Activated T-cell treated with anti-CD3 and anti-CD28 coated beads, Interleukin-2, amount 50 U/mL, for 4 hours (primary cell): ENCODE measurements at regions not wholly inside any gene's neighbourhood (a gene's known extent, or its start where the extent isn't known, plus 50 kb on each side); places are given as distances from the start of the nearest gene placed in this dataset.
"Not testable (repeated sequence)": the region's sequence is repeated elsewhere in the genome, so short reads cannot be mapped to it uniquely, and the experiment has no call there.

Source experiments
- ATAC-seq, 2 donors: fragments of 200-7000 bp; cut with Tn5 transposase; one replicate each; pipeline ENCODE4 v1.10.0; 2021
- DNase-seq: peaks from one replicate; pipeline ENCODE4 v3.0.0-alpha.2; 2020
- H3K27me3 Mint-ChIP-seq: one replicate; pipeline ENCODE4 v1.8.0; 2021; ENCODE audit warnings: low read depth, mixed read lengths
- H3K36me3 Mint-ChIP-seq: one replicate; pipeline ENCODE4 v1.8.0; 2022; ENCODE audit warnings: mixed read lengths; ENCODE audit not compliant: insufficient read depth
- H3K4me1 Mint-ChIP-seq: one replicate; pipeline ENCODE4 v1.8.0; 2021; ENCODE audit warnings: low read depth, mixed read lengths
- H3K4me3 Mint-ChIP-seq: one replicate; pipeline ENCODE4 v1.8.0; 2021; ENCODE audit warnings: mild to moderate bottlenecking, moderate library complexity, mixed read lengths
- H3K9me3 Mint-ChIP-seq: one replicate; pipeline ENCODE4 v1.8.0; 2021; ENCODE audit warnings: mixed read lengths

DNA sequence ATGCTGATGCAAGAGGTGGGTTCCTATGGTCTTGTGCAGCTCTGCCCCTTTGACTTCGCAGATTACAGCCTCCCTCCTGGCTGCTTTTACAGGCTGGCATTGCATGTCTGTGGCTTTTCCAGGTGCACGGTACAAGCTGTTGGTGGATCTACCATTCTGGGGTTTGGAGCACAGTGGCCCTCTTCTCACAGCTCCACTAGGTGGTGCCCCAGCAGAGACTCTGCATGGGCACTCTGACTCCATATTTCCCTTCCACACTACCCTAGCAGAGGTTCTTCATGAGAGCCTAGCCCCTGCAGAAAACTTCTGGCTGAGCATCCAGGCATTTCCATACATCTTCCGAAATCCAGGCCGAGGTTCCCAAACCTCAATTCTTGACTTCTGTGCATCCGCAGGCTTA lies 989.0 kb downstream of the PLA2G4A start:
- Mint-ChIP-seq H3K4me1 (no peaks in the 10 kb centered on the region), H3K4me3 (no peak overlapping the region), H3K27me3 (no peaks in the 10 kb centered on the region), H3K36me3 (no peaks in the 10 kb centered on the region), H3K9me3 (peaks cover 20% of the 10 kb centered on the region)
- no peak for DNase-seq
- no peak for ATAC-seq

DNA sequence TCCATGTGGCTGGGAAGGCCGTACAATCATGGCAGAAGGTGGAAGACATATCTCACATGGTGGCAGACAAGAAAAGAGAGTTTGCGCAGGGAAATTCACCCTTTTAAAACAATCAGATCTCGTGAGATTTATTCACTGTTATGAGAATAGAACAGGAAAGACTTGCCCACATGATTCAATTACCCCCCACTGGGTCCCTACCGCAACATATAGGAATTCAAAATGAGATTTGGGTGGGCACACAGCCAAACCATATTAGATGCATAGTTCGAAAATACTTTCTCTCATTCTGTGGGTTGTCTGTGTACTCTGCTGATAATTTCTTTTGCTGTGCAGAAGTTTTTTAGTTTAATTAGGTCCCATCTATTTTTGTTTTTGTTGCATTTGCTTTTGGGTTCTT lies 990.3 kb downstream of the PLA2G4A start:
- no peaks in the 10 kb centered on the region for H3K4me1 Mint-ChIP-seq

DNA sequence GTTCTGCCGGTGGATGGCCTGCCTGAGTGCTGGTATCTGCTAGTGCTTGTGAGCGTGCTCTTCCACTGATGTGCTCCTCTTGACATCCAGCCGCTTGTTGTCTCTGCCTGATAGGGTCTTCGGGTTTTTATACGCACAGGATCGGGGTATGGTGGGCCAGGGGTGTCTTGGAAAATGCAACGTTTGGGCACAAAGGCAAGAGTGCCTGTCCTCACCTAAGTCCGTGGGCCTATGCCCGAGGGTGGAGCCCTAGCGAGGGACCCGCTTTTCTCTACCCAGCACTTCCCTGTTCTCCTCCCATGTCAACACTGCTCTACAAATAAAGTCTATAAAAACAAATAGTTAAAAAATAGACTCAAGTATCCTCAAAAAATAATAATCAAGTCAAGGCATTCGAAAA lies 1007.8 kb downstream of the PLA2G4A start:
- no peak for DNase-seq
- no peaks in the 10 kb centered on the region for H3K4me1 Mint-ChIP-seq
- H3K36me3 Mint-ChIP-seq = no peaks in the 10 kb centered on the region
- no peak for ATAC-seq
- no peaks in the 10 kb centered on the region for H3K27me3 Mint-ChIP-seq
- no peak overlapping the region for H3K4me3 Mint-ChIP-seq
- H3K9me3 Mint-ChIP-seq = no peaks in the 10 kb centered on the region

More for the DNA sequence above, 990.3 kb downstream of the PLA2G4A start:
- Mint-ChIP-seq H3K27me3 (no peaks in the 10 kb centered on the region), H3K36me3 (no peaks in the 10 kb centered on the region), H3K4me3 (no peak overlapping the region), H3K9me3 (peaks cover 20% of the 10 kb centered on the region)
- ATAC-seq (no peak), DNase-seq (no peak)

DNA sequence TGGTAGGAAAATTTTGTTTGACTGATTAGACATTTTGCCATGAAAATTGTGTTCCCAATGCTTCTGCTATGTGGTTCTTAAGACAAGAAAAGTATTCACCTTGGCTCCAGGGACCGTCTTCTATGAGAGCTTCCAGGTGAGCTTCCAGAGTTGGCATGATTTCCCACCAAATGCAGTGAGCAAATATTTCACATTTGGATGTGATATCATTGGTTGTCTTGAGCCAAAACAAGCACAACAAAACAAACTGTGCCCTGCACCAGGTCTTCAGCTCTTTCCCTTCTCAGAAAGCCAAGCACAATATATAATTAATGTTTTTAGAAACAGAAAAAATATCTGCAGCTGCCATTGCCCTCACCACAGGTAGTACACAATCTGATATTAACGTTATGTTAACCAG lies 1009.0 kb downstream of the PLA2G4A start:
- no peaks in the 10 kb centered on the region for H3K36me3 Mint-ChIP-seq
- DNase-seq (no peak), ATAC-seq (no peak)
- H3K9me3 Mint-ChIP-seq = no peaks in the 10 kb centered on the region
- no peaks in the 10 kb centered on the region for H3K4me1 Mint-ChIP-seq
- H3K4me3 Mint-ChIP-seq = no peak overlapping the region
- no peaks in the 10 kb centered on the region for H3K27me3 Mint-ChIP-seq

DNA sequence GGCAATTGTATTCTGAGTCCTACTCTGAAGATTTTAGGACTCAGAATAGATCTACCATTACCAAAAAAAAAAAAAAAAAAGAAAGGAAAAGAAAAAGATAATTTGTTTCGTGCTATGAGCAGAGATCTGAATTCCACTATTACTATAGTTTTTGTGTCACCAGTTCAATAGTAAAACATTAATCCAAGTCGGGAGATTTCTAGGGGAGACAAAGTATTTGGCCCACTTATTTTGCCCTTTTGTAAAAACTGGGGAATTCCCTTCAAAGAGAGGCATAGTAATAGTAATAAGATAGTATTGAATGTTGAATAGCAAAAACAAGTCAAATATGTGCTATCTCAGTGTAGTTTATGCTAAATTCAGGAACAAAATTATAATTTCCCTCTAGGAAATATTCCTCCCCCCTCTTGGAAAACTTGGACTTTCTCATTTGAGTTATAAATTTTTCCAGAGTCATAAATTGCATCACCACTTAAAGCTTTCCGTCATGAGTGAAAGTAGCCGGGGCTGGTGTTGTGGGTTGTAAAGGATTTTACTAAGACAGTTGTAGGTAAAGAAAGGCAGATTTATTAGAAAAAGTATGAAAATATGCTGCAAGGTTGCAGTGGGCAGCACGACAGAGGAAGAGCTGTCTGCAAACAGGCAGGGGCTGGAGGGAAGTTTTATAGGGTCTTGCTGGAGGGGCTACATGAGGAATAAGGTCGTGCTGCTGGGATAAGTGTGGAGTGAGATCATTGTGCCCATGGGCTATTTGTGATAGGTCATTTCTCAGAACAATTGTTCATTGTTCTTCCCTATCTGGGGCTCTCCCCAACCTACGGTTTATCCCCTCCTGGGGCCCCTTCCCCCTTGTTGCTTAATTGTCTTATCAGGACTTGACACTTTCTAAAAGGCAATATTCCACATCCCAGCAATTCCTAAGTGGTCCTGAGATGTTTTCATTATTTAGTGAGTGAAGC lies 1009.9 kb downstream of the PLA2G4A start:
- no peaks in the 10 kb centered on the region for H3K9me3 Mint-ChIP-seq
- H3K27me3 Mint-ChIP-seq = no peaks in the 10 kb centered on the region
- no peaks in the 10 kb centered on the region for H3K4me1 Mint-ChIP-seq
- H3K4me3 Mint-ChIP-seq = no peak overlapping the region
- no peaks in the 10 kb centered on the region for H3K36me3 Mint-ChIP-seq
- DNase-seq = no peak
- no peak for ATAC-seq

DNA sequence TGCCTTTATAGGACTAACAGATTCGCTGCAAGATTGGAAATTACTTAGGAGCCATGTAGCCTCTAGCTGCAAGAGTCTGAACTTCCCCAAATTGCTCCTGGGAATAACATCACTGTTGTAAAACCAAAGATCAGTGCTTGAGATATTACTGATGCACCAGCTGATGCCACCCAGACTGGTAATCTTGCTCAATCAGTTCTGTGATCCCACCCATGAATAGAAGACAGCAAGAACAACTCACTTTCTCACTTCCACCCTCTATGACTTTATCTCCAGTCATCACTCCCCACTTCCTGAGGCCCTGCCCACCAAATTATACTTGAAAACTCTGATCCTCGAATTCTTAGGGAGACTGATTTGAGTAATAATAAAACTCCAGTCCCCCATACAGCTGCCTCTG lies 1011.1 kb downstream of the PLA2G4A start:
- Mint-ChIP-seq H3K9me3 (no peaks in the 10 kb centered on the region), H3K4me1 (no peaks in the 10 kb centered on the region), H3K36me3 (no peaks in the 10 kb centered on the region), H3K4me3 (no peak overlapping the region), H3K27me3 (no peaks in the 10 kb centered on the region)
- no peak for ATAC-seq
- no peak for DNase-seq

DNA sequence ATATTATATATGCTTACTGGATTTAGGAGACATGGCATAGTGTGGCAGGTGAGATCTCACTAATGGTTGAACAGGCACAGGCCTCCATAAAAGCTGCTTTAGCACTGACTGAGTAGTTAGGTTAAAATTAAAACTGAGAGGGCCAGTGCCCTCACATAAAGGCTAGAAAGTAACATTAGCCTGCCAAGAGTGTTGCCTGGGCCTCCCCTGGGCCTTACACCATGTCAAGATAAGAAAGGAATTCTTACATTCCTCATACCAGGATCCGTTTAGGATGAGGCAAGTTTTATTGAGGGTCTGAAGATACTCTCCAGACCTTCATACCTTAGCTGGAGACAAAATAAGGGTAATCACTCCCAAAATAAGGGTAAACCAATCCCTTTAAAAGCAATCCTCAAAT lies 1011.8 kb downstream of the PLA2G4A start:
- H3K27me3 Mint-ChIP-seq = no peaks in the 10 kb centered on the region
- ATAC-seq = no peak

DNA sequence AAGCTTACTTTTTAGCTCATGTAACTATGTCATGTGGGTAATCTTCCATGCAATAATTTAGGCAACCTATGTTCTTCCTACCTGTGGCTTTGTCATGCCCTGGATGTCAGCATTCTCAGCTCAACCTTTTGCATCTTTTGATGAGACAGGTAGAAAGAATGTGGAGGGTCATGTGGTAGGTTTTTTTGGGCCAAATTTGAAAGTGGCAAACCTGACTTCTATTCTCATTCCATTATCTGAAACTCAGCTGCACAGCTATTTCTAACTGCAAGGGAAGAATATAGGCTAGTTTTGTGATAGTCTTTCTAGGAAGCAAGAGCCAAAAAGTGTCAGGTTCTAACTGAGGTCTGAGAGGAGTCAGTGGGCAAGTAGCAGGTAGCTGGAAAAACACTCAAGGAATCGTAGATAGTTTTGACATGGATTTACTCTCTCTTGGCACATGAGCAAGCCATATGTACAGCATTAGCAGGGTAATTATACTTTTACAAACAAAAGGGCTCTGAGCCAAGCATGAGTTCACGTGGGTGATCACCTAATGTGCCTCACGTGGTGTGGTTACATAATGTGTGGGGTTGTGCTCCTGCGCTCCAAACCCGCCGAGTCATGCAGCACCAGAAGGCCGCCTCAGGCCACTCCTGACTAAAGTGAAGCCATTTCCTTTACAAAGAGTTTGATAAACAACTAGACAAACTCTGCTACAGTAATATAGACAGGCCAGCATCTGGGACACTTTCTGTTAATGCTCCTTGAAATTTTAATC lies 1013.8 kb downstream of the PLA2G4A start:
- Mint-ChIP-seq H3K27me3 (no peaks in the 10 kb centered on the region), H3K36me3 (no peaks in the 10 kb centered on the region), H3K4me3 (no peak overlapping the region), H3K9me3 (no peaks in the 10 kb centered on the region), H3K4me1 (no peaks in the 10 kb centered on the region)
- ATAC-seq (no peak), DNase-seq (no peak)

More for the DNA sequence above, 1011.8 kb downstream of the PLA2G4A start:
- no peak for DNase-seq
- Mint-ChIP-seq H3K36me3 (no peaks in the 10 kb centered on the region), H3K4me3 (no peak overlapping the region), H3K4me1 (no peaks in the 10 kb centered on the region), H3K9me3 (no peaks in the 10 kb centered on the region)

DNA sequence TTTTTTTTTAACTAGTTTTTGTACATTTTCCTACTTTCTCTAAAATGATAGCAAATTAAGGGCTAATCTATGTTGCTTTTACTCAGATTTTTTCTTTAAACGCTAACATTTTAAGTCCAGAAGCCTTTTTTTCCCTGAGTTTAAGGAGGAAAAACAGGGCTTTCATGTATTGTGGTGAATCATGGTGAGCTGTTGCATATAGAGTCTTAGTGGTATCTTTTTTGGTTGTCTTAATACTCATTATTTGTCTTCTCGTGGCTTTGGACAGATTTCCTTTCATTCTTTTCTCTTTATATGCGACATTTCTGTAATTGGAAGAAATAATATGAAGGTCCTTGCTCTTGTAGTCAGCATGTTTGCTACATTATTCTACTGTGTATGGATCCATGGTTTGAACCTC lies 1015.6 kb downstream of the PLA2G4A start:
- Mint-ChIP-seq H3K36me3 (no peaks in the 10 kb centered on the region), H3K9me3 (no peaks in the 10 kb centered on the region), H3K4me3 (no peak overlapping the region), H3K4me1 (no peaks in the 10 kb centered on the region), H3K27me3 (no peaks in the 10 kb centered on the region)
- DNase-seq = no peak
- no peak for ATAC-seq

DNA sequence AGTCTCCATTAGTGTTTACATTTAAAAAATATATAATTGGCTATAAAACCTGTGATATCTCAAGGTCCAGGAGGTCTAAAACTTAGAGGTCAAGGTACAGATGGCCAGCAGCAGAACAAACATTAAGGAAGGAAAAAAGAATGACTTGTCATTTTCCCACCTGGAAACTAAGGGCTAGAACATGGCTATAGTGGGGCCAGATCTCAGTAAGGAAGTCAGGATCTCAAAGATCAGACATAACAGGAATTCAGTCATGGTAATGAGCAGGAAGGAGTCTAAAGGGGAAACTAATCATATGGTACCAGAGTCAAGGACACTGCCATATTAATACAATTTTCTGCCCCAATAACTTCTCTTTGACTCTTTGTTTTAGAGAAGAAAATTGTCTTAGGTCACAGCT lies 1018.8 kb downstream of the PLA2G4A start:
- no peak for ATAC-seq
- no peaks in the 10 kb centered on the region for H3K27me3 Mint-ChIP-seq
- no peak overlapping the region for H3K4me3 Mint-ChIP-seq
- no peak for DNase-seq
- H3K4me1 Mint-ChIP-seq = no peaks in the 10 kb centered on the region
- no peaks in the 10 kb centered on the region for H3K36me3 Mint-ChIP-seq
- peaks cover 7% of the 10 kb centered on the region for H3K9me3 Mint-ChIP-seq

DNA sequence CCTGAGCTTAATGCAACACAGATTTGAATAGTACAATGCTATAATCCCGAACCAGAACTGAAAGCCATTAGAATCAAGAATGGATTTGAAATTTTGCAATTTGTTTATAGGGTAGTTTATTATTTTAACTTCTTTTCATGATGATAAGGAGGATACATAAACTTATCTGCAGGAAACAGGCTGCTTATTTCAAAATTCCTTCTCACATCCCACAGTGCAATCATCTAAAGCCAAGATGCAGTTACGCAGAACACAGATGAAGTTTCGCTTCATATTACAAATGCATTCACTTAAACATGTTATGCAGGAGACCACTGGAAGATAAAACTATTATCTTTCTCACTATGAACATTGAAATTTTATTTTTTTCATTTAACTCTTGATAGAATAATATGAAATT lies 1019.6 kb downstream of the PLA2G4A start:
- Mint-ChIP-seq H3K9me3 (peaks cover 8% of the 10 kb centered on the region), H3K4me3 (no peak overlapping the region), H3K36me3 (no peaks in the 10 kb centered on the region), H3K27me3 (no peaks in the 10 kb centered on the region), H3K4me1 (no peaks in the 10 kb centered on the region)
- DNase-seq = no peak
- ATAC-seq = no peak

DNA sequence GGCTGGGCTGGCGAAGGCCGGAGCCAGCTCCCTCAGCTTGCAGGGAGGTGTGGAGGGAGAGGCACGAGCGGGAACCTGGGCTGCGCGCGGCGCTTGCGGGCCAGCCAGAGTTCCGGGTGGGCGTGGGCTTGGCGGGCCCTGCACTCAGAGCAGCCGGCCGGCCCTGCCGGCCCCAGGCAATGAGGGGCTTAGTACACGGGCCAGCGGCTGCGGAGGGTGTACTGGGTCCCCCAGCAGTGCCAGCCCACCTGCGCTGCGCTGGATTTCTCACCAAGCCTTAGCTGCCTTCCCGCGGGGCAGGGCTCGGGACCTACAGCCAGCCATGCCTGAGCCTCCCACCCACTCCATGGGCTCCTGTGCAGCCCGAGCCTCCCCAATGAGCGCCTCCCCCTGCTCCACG lies 1021.4 kb downstream of the PLA2G4A start:
- DNase-seq, H3K4me3 Mint-ChIP-seq, H3K27me3 Mint-ChIP-seq, ATAC-seq, H3K36me3 Mint-ChIP-seq, H3K4me1 Mint-ChIP-seq: not testable (repeated sequence)
- H3K9me3 Mint-ChIP-seq = peaks cover 11% of the 10 kb centered on the region

DNA sequence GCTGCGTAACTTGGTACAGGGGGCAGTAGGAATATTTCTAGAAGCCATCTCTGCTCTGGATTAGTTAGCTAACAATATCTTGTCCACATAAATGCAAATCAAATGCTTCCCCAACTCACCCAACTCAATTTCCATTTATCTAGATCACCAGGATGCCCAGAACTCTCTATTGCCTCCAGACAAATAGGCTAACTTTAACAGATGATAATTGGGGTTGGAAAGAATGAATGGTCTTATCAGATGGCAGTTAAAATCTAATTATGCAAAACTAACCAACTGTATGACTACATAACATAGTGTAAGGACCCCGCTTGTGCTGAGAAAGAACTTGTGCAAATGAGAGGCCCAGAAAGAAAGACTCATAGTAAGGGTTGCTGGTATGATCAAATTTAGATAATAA lies 1024.8 kb downstream of the PLA2G4A start:
- ATAC-seq = no peak
- H3K4me1 Mint-ChIP-seq = no peaks in the 10 kb centered on the region

DNA sequence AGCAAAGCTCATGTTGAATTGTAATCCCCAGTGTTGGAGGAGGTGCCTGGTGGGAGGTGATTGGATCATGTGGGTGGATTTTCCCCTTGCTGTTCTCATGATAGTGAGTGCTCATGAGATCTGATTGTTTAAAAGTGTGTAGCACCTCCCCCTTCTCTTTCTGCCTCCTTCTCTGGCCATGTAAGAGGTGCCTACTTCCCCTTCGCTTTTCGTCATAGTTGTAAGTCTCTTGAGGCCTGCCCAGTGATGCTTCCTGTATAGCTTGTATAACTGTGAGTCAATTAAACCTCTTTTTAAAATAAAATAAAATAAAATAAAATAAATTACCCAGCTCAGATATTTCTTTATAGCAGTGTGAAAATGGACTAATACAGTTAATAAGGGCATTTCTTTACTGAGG lies 1025.7 kb downstream of the PLA2G4A start:
- DNase-seq = no peak
- Mint-ChIP-seq H3K9me3 (peaks cover 11% of the 10 kb centered on the region), H3K36me3 (no peaks in the 10 kb centered on the region), H3K4me1 (no peaks in the 10 kb centered on the region), H3K27me3 (no peaks in the 10 kb centered on the region), H3K4me3 (no peak overlapping the region)
- ATAC-seq = no peak

More for the DNA sequence above, 1024.8 kb downstream of the PLA2G4A start:
- H3K27me3 Mint-ChIP-seq = no peaks in the 10 kb centered on the region
- no peak for DNase-seq
- no peak overlapping the region for H3K4me3 Mint-ChIP-seq
- H3K36me3 Mint-ChIP-seq = no peaks in the 10 kb centered on the region
- peaks cover 11% of the 10 kb centered on the region for H3K9me3 Mint-ChIP-seq

DNA sequence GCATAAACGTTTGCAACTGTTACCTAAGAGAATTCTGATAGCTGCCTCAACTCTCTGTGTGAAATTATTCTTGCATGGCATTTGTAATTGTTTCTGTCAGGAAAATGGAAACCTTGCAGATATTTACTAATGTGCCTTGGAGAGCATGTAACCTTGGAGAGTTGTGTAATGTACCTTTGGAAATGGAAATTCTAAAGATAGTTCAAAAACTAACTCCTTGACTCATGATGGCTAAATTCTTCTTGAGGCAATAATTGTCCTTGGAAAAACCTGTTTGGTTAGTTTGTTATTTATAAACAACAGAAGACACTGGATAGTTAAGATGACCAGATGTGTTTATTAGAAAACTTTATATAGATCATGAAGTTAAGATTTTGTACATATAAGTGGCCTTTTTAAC lies 1033.8 kb downstream of the PLA2G4A start:
- Mint-ChIP-seq H3K27me3 (no peaks in the 10 kb centered on the region), H3K9me3 (peaks cover 5% of the 10 kb centered on the region), H3K4me3 (no peak overlapping the region), H3K36me3 (no peaks in the 10 kb centered on the region), H3K4me1 (no peaks in the 10 kb centered on the region)
- ATAC-seq = no peak
- no peak for DNase-seq
